Epithelial cell of proximal tubule (primary cell): ENCODE measurements at regions not wholly inside any gene's neighbourhood (a gene's known extent, or its start where the extent isn't known, plus 50 kb on each side); places are given as distances from the start of the nearest gene placed in this dataset.
A peak's percentile ranks its signal among the peaks of the same experiment; 100 is the strongest.

Source experiments
- DNase-seq: peaks from one replicate; pipeline ENCODE4 v3.0.0-alpha.2; 2011; ENCODE audit warnings: low read depth
- H3K4me3 ChIP-seq: 2 replicates; pipeline ENCODE4 v1.5.1; 2011; ENCODE audit warnings: low read depth, mild to moderate bottlenecking, low read length
- TF ChIP-seq, protein P1 (sequence below): conservative IDR thresholded peaks from 2 replicates; pipeline ENCODE4 v1.5.1; 2012; ENCODE audit warnings: low read depth, mild to moderate bottlenecking, low read length

GRCh38 chr11:10935015-10935559 is 77.2 kb upstream of the ZBED5 start:
- no peak overlapping the region for H3K4me3 ChIP-seq
- no peak for DNase-seq
- TF ChIP-seq, protein P1, sequence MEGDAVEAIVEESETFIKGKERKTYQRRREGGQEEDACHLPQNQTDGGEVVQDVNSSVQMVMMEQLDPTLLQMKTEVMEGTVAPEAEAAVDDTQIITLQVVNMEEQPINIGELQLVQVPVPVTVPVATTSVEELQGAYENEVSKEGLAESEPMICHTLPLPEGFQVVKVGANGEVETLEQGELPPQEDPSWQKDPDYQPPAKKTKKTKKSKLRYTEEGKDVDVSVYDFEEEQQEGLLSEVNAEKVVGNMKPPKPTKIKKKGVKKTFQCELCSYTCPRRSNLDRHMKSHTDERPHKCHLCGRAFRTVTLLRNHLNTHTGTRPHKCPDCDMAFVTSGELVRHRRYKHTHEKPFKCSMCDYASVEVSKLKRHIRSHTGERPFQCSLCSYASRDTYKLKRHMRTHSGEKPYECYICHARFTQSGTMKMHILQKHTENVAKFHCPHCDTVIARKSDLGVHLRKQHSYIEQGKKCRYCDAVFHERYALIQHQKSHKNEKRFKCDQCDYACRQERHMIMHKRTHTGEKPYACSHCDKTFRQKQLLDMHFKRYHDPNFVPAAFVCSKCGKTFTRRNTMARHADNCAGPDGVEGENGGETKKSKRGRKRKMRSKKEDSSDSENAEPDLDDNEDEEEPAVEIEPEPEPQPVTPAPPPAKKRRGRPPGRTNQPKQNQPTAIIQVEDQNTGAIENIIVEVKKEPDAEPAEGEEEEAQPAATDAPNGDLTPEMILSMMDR, result no peak

- peak overlapping the region; percentile 65 for H3K4me3 ChIP-seq
- no peak for DNase-seq
- TF ChIP-seq, protein P1, result no peak
These were observed 76.5 kb upstream of the ZBED5 start for GRCh38 chr11:10934293-10934860.

DNA sequence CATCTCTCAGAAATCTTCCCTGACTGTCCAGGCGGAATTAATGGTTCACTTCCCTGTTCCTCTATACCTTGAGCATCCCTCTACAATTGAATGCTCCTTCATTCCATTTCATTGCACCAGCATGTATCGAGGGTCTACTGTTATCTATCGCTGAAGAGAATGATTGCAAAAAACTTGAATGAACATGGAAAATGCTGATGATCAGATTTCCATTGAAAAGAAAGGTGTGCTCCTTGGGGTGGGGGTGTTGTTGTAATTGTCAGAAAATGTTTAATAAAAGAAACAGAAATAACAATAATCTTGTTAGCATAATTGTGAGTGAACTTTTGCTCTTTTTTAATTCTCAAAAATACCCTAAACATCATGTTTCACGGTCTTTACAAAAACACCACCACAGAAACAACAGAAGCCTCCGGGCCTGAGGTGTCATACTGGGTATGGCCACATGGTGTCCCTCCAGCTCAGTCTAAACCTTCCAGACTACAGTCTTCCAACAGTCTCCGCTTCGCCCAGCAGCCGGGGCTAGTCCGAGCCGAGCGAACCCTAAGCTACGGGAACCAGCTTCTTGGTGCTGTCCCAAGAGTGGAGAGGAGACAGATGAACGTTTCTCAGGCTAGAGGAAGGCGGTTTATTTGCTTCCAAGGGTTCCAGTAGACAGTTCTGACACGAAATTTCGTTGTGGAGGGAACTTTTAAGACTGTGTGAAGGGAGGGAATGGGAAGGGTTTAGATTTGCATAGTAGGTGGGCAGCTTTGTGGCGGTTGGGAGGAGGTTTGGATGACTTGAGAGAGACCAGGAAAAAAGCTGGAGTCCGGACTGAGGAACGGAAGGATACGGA is 75.8 kb upstream of the ZBED5 start:
- TF ChIP-seq, protein P1, result peak; percentile 98
- DNase-seq, result peak; percentile 64
- peak overlapping the region; percentile 65 for H3K4me3 ChIP-seq

GRCh38 chr11:10932976-10933375 is 75.1 kb upstream of the ZBED5 start:
- no peak overlapping the region for H3K4me3 ChIP-seq
- DNase-seq, result no peak
- TF ChIP-seq, protein P1, result no peak

GRCh38 chr11:10931761-10932670 is 74.2 kb upstream of the ZBED5 start:
- TF ChIP-seq, protein P1, result no peak
- peak overlapping the region; percentile 65 for H3K4me3 ChIP-seq
- DNase-seq, result no peak

DNA sequence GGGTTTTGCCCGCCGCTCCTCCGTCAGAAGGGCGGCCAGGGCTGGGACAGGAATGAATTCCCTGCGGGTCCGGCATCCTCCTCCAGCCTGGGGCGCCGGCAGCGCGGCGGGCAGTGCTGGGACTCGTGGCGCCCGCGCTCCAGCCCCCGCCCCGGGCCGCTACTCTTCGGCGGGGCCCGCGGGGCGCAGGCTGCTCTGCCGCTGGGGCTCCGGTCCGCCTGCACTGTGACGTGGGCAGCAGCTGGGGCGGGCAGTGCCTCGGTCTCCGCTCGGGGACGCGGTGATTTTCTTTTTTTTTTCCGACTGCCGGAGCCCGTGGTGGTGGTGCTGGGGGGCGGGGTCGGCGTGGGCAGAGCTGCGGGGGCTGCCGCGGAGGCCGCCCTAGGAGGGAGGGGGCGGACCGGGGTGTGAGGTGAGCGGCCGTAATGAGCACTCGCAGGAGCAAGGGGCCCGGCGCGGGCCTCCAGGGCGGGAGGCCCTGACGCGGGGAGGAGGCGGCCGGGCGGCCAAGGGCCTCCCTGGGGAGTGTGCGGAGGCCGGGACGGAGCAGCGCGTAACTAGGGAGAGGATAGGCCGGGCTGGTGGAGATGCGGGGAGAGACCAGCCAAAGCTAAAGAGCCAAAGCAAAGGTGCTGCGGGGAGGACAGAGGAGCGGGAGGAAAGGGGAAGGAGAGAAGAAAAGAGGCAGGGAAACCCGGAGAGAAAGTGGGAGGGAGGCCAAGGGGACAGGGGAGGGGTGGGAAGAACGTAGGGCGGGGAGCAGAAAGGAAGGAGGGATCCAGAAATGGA is 73.3 kb upstream of the ZBED5 start:
- peak overlapping the region; percentile 65 for H3K4me3 ChIP-seq
- no peak for DNase-seq
- TF ChIP-seq, protein P1, result no peak
